Astrocyte (in vitro differentiated cells and primary cell): ENCODE measurements at regions not wholly inside any gene's neighbourhood (a gene's known extent, or its start where the extent isn't known, plus 50 kb on each side); places are given as distances from the start of the nearest gene placed in this dataset.

Experiments used
- DNase-seq: peaks from one replicate; pipeline ENCODE4 v3.0.0-alpha.2; 2010; ENCODE audit warnings: low read depth
- FAIRE-seq: peaks from 2 replicates; lab custom pipeline; 2011; peaks lifted over from hg19 to GRCh38; lab: Jason Lieb, UNC
- H2AFZ ChIP-seq: 2 replicates; pipeline ENCODE4 v1.6.0; 2012; ENCODE audit warnings: low read depth, low read length, inconsistent platforms
- H3K27ac ChIP-seq: 2 replicates; pipeline ENCODE4 v1.5.1; 2011; ENCODE audit warnings: low read depth, low read length, inconsistent platforms
- H3K27me3 ChIP-seq: 2 replicates; pipeline ENCODE4 v1.6.0; 2011; ENCODE audit warnings: low read length, inconsistent platforms; ENCODE audit not compliant: insufficient read depth
- H3K36me3 ChIP-seq: 2 replicates; pipeline ENCODE4 v1.5.1; 2011; ENCODE audit warnings: low read length, inconsistent platforms; ENCODE audit not compliant: insufficient read depth
- H3K4me1 ChIP-seq: 2 replicates; pipeline ENCODE4 v1.5.1; 2011; ENCODE audit warnings: low read length, inconsistent platforms; ENCODE audit not compliant: insufficient read depth
- H3K4me2 ChIP-seq: 2 replicates; pipeline ENCODE4 v1.6.0; 2012; ENCODE audit warnings: low read length, inconsistent platforms
- H3K4me3 ChIP-seq: 2 replicates; pipeline ENCODE4 v1.5.1; 2011; ENCODE audit warnings: low read depth, mild to moderate bottlenecking, low read length, inconsistent platforms; ENCODE audit not compliant: insufficient read depth
- H3K79me2 ChIP-seq: 2 replicates; pipeline ENCODE4 v1.6.0; 2012; ENCODE audit warnings: mild to moderate bottlenecking, low read length, inconsistent platforms; ENCODE audit not compliant: insufficient read depth
- H3K9ac ChIP-seq: 2 replicates; pipeline ENCODE4 v1.6.0; 2012; ENCODE audit warnings: mild to moderate bottlenecking, low read length, inconsistent platforms
- H3K9me3 ChIP-seq: 2 replicates; pipeline ENCODE4 v1.5.1; 2012; ENCODE audit warnings: low read depth, mild to moderate bottlenecking, low read length, inconsistent platforms; ENCODE audit not compliant: insufficient read depth
- H4K20me1 ChIP-seq: 2 replicates; pipeline ENCODE4 v1.6.0; 2012; ENCODE audit warnings: low read length, inconsistent platforms; ENCODE audit not compliant: insufficient read depth
- H3K27ac Mint-ChIP-seq: one replicate; pipeline ENCODE4 v1.8.0; 2021; ENCODE audit warnings: mild to moderate bottlenecking, mixed read lengths; ENCODE audit not compliant: unreplicated experiment
- H3K27me3 Mint-ChIP-seq: one replicate; pipeline ENCODE4 v1.8.0; 2021; ENCODE audit warnings: low read depth, mixed read lengths; ENCODE audit not compliant: unreplicated experiment
- H3K36me3 Mint-ChIP-seq: one replicate; pipeline ENCODE4 v1.8.0; 2021; ENCODE audit warnings: low read depth, mixed read lengths; ENCODE audit not compliant: unreplicated experiment
- H3K4me1 Mint-ChIP-seq: one replicate; pipeline ENCODE4 v1.8.0; 2021; ENCODE audit warnings: low read depth, mixed read lengths; ENCODE audit not compliant: unreplicated experiment
- H3K4me3 Mint-ChIP-seq: one replicate; pipeline ENCODE4 v1.8.0; 2021; ENCODE audit warnings: mild to moderate bottlenecking, moderate library complexity, mixed read lengths; ENCODE audit not compliant: unreplicated experiment
- H3K9me3 Mint-ChIP-seq: one replicate; pipeline ENCODE4 v1.8.0; 2021; ENCODE audit warnings: mild to moderate bottlenecking, mixed read lengths; ENCODE audit not compliant: unreplicated experiment
- CTCF ChIP-seq: IDR thresholded peaks from 2 replicates; pipeline ENCODE4 v1.5.1; 2011; ENCODE audit warnings: low read depth, mild to moderate bottlenecking, inconsistent platforms, low read length, moderate library complexity; ENCODE audit not compliant: insufficient read depth
- EZH2 ChIP-seq: IDR thresholded peaks from 2 replicates; pipeline ENCODE4 v1.6.1; 2012; ENCODE audit warnings: mild to moderate bottlenecking, low read length, inconsistent platforms; ENCODE audit not compliant: insufficient read depth

GRCh38 chr15:94965593-94965992 is 734.2 kb downstream of the MCTP2 start:
- no peaks in the 10 kb centered on the region for H3K36me3 Mint-ChIP-seq
- Histone ChIP-seq H4K20me1 (no peaks in the 10 kb centered on the region), H3K4me1 (no peaks in the 10 kb centered on the region), H3K79me2 (no peaks in the 10 kb centered on the region), H3K4me3 (no peak overlapping the region), H3K9ac (no peak overlapping the region), H3K9me3 (no peaks in the 10 kb centered on the region), H3K36me3 (no peaks in the 10 kb centered on the region), H3K27ac (no peak overlapping the region), H3K27me3 (no peaks in the 10 kb centered on the region), H3K4me2 (no peak overlapping the region), H2AFZ (no peak overlapping the region)
- no peak for DNase-seq
- FAIRE-seq = no peak
- no peaks in the 10 kb centered on the region for H3K27me3 Mint-ChIP-seq
- H3K27ac Mint-ChIP-seq = no peak overlapping the region
- no peak for TF ChIP-seq CTCF
- TF ChIP-seq EZH2 = no peak
- H3K9me3 Mint-ChIP-seq = peaks cover 4% of the 10 kb centered on the region
- no peak overlapping the region for H3K4me3 Mint-ChIP-seq
- H3K4me1 Mint-ChIP-seq = peaks cover 7% of the 10 kb centered on the region

- H3K27me3 Mint-ChIP-seq = no peaks in the 10 kb centered on the region
- Histone ChIP-seq H3K4me1 (no peaks in the 10 kb centered on the region), H3K9me3 (no peaks in the 10 kb centered on the region), H3K4me2 (no peak overlapping the region), H3K9ac (no peak overlapping the region), H4K20me1 (no peaks in the 10 kb centered on the region), H2AFZ (no peak overlapping the region), H3K4me3 (no peak overlapping the region), H3K27ac (no peak overlapping the region), H3K79me2 (no peaks in the 10 kb centered on the region), H3K27me3 (no peaks in the 10 kb centered on the region), H3K36me3 (no peaks in the 10 kb centered on the region)
- peaks cover 16% of the 10 kb centered on the region for H3K4me1 Mint-ChIP-seq
- no peak for FAIRE-seq
- H3K36me3 Mint-ChIP-seq = no peaks in the 10 kb centered on the region
- no peak overlapping the region for H3K27ac Mint-ChIP-seq
- no peak for TF ChIP-seq CTCF
- no peak for TF ChIP-seq EZH2
- H3K9me3 Mint-ChIP-seq = peaks cover 4% of the 10 kb centered on the region
- no peak overlapping the region for H3K4me3 Mint-ChIP-seq
- no peak for DNase-seq
These were observed 736.8 kb downstream of the MCTP2 start for GRCh38 chr15:94968133-94968532.

GRCh38 chr15:94970096-94970495 is 738.7 kb downstream of the MCTP2 start:
- H4K20me1 ChIP-seq = no peaks in the 10 kb centered on the region
- Mint-ChIP-seq H3K4me3 (no peak overlapping the region), H3K9me3 (no peaks in the 10 kb centered on the region), H3K36me3 (no peaks in the 10 kb centered on the region), H3K27me3 (no peaks in the 10 kb centered on the region), H3K27ac (no peak overlapping the region), H3K4me1 (peaks cover 16% of the 10 kb centered on the region)
- H3K9me3 ChIP-seq = no peaks in the 10 kb centered on the region
- H3K36me3 ChIP-seq = no peaks in the 10 kb centered on the region
- H3K4me1 ChIP-seq = no peaks in the 10 kb centered on the region
- no peaks in the 10 kb centered on the region for H3K27me3 ChIP-seq
- no peak overlapping the region for H3K4me2 ChIP-seq
- no peak for DNase-seq
- H3K4me3 ChIP-seq = no peak overlapping the region
- H2AFZ ChIP-seq = no peak overlapping the region
- H3K27ac ChIP-seq = no peak overlapping the region
- H3K79me2 ChIP-seq = no peaks in the 10 kb centered on the region
- FAIRE-seq = no peak
- TF ChIP-seq CTCF (no peak), EZH2 (no peak)
- H3K9ac ChIP-seq = no peak overlapping the region
